Neutrophil (primary cell): ENCODE measurements at regions not wholly inside any gene's neighbourhood (a gene's known extent, or its start where the extent isn't known, plus 50 kb on each side); places are given as distances from the start of the nearest gene placed in this dataset.
"Not testable (repeated sequence)": the region's sequence is repeated elsewhere in the genome, so short reads cannot be mapped to it uniquely, and the experiment has no call there.

Source experiments
- H3K27ac ChIP-seq: fragments of 200-600 bp; sonication (generic); 2 replicates; pipeline ENCODE4 v1.5.1; 2016; ENCODE audit warnings: mild to moderate bottlenecking, moderate library complexity
- H3K27me3 ChIP-seq: fragments of 200-600 bp; sonication (generic); 2 replicates; pipeline ENCODE4 v1.6.0; 2016; ENCODE audit warnings: mild to moderate bottlenecking
- H3K36me3 ChIP-seq: fragments of 200-600 bp; sonication (generic); 2 replicates; pipeline ENCODE4 v1.5.1; 2017
- H3K4me1 ChIP-seq, 2 experiments: fragments of 200-600 bp in 1 of 2; sonication (generic) in 1 of 2; 1 replicate in 1 of 2; 2 replicates in 1 of 2; pipeline versions ENCODE4 v1.5.1 to v1.6.1; 2013 to 2016; ENCODE audit warnings: low read depth in 1 of 2, low read length in 1 of 2, mild to moderate bottlenecking in 1 of 2, moderate library complexity in 1 of 2; ENCODE audit not compliant: control insufficient read depth in 1 of 2, insufficient read depth in 1 of 2
- H3K4me3 ChIP-seq, 2 experiments: fragments of 200-600 bp in 1 of 2; sonication (generic) in 1 of 2; 1 replicate in 1 of 2; 2 replicates in 1 of 2; pipeline ENCODE4 v1.5.1; 2013 to 2016; ENCODE audit warnings: low read depth in 1 of 2, low read length in 1 of 2, mild to moderate bottlenecking in 1 of 2, moderate library complexity in 1 of 2
- H3K9me3 ChIP-seq: fragments of 200-600 bp; sonication (generic); 2 replicates; pipeline ENCODE4 v1.5.1; 2016
- TF ChIP-seq, protein P1 (sequence below): fragments of 200-600 bp; sonication (generic); IDR thresholded peaks from 2 replicates; pipeline ENCODE4 v1.5.1; 2016; ENCODE audit warnings: antibody characterized with exemption

GRCh38 chr15:35181538-35181937 lies 96.4 kb upstream of the NANOGP8 start:
- Histone ChIP-seq H3K4me3 (no peak overlapping the region), H3K4me1 (no peaks in the 10 kb centered on the region), H3K27me3 (no peaks in the 10 kb centered on the region), H3K36me3 (no peaks in the 10 kb centered on the region), H3K27ac (no peak overlapping the region), H3K9me3 (no peaks in the 10 kb centered on the region)
- TF ChIP-seq, protein P1, sequence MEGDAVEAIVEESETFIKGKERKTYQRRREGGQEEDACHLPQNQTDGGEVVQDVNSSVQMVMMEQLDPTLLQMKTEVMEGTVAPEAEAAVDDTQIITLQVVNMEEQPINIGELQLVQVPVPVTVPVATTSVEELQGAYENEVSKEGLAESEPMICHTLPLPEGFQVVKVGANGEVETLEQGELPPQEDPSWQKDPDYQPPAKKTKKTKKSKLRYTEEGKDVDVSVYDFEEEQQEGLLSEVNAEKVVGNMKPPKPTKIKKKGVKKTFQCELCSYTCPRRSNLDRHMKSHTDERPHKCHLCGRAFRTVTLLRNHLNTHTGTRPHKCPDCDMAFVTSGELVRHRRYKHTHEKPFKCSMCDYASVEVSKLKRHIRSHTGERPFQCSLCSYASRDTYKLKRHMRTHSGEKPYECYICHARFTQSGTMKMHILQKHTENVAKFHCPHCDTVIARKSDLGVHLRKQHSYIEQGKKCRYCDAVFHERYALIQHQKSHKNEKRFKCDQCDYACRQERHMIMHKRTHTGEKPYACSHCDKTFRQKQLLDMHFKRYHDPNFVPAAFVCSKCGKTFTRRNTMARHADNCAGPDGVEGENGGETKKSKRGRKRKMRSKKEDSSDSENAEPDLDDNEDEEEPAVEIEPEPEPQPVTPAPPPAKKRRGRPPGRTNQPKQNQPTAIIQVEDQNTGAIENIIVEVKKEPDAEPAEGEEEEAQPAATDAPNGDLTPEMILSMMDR: no peak

DNA sequence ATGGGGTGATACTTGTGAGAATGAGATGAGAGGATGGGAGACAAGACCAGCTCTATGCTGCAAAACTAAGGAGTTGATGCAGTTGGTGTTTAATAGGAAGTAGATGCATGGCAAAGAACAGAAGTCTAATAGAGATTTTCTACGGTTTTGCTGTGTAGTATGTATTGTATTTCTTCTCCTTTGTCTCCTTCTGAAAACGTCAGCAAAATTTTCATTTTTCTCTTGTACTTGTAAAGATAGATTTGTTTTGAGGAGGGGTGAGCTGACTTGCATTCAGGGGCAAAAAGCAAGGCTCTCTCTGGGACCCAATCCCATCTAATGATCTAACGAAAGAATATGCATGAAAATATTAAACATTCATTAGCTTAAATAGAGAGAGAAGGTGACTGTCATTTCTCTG lies 94.6 kb upstream of the NANOGP8 start:
- Histone ChIP-seq H3K27ac (no peak overlapping the region), H3K9me3 (no peaks in the 10 kb centered on the region), H3K36me3 (no peaks in the 10 kb centered on the region), H3K4me1 (no peaks in the 10 kb centered on the region), H3K27me3 (no peaks in the 10 kb centered on the region), H3K4me3 (no peak overlapping the region)
- TF ChIP-seq, protein P1: no peak

DNA sequence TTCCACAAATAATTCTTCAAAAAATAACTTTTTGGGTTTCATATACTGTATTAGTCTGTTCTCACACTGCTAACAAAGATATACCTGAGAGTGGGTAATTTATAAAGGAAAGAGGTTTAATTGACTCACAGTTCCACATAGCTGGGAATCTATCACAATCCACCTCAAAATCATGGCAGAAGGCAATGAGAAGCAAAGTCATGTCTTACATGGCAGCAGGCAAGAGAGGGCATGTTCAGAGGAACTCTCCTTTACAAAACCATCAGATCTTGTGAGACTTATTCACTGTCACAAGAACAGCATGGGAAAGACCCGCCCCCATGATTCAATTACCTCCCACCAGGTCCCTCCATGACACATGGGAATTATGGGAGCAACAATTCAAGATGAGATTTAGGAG lies 93.1 kb upstream of the NANOGP8 start:
- H3K27ac ChIP-seq, H3K27me3 ChIP-seq, H3K9me3 ChIP-seq, H3K4me1 ChIP-seq, H3K4me3 ChIP-seq, H3K36me3 ChIP-seq: not testable (repeated sequence)

- Histone ChIP-seq H3K4me1 (no peaks in the 10 kb centered on the region), H3K4me3 (no peak overlapping the region), H3K27me3 (no peaks in the 10 kb centered on the region), H3K9me3 (no peaks in the 10 kb centered on the region), H3K27ac (no peak overlapping the region), H3K36me3 (no peaks in the 10 kb centered on the region)
- TF ChIP-seq, protein P1: no peak
These were observed 89.9 kb upstream of the NANOGP8 start for GRCh38 chr15:35174948-35175347.

DNA sequence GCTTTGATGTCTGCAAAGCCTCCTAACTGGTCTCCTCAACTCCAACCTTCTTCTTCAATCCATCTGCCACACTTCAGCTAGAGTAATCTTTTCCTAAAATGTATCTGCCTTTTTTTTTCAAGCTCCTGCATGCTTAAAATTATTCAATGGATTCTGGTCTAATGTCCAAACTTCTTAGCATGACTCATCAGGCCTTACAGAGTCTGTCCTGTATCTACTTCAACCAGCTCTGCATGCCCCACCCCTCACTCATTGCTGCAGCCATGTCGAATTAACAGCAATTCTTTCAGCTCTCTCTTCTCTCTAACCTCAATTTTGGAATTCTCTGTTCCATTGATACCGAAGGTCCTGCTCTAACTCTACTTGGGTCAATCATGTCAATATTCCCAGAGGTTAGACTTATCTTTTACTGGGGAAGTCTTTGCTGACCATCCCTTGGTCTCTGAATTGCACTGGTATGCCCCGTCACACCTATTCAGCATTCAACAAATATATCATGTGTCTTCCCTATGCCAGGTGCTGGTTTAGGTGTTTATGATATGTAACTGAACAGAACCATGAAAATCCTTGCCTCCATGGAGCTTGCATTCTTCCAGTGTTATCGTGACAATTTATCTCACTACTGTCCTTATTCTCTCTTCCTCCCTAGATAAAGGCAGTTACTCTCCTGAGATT lies 88.5 kb upstream of the NANOGP8 start:
- no peak overlapping the region for H3K4me3 ChIP-seq
- no peaks in the 10 kb centered on the region for H3K4me1 ChIP-seq
- H3K27me3 ChIP-seq: no peaks in the 10 kb centered on the region
- no peaks in the 10 kb centered on the region for H3K36me3 ChIP-seq
- TF ChIP-seq, protein P1: no peak
- no peak overlapping the region for H3K27ac ChIP-seq
- H3K9me3 ChIP-seq: no peaks in the 10 kb centered on the region

GRCh38 chr15:35170207-35170606 lies 85.1 kb upstream of the NANOGP8 start:
- no peaks in the 10 kb centered on the region for H3K36me3 ChIP-seq
- no peaks in the 10 kb centered on the region for H3K9me3 ChIP-seq
- H3K27ac ChIP-seq: no peak overlapping the region
- H3K4me1 ChIP-seq: no peaks in the 10 kb centered on the region
- H3K27me3 ChIP-seq: no peaks in the 10 kb centered on the region
- H3K4me3 ChIP-seq: no peak overlapping the region
- TF ChIP-seq, protein P1: no peak
